Peyer's patch (tissue), 4 donors: ENCODE measurements at regions not wholly inside any gene's neighbourhood (a gene's known extent, or its start where the extent isn't known, plus 50 kb on each side); places are given as distances from the start of the nearest gene placed in this dataset.

Experiments used
- CTCF ChIP-seq, 6 experiments: fragments of 450-650 bp in 4 of 6; fragments of 200-600 bp in 2 of 6; sonication (generic) in 1 of 6; IDR thresholded peaks; one replicate each; pipeline ENCODE4 v1.5.1; 2017 to 2019; ENCODE audit warnings: antibody characterized with exemption in 6 of 6, mild to moderate bottlenecking in 3 of 6, moderate library complexity in 1 of 6
- POLR2A ChIP-seq, 2 donors: fragments of 450-650 bp; IDR thresholded peaks; one replicate each; pipeline ENCODE4 v1.5.1; 2017; ENCODE audit warnings: antibody characterized with exemption in 2 of 2, mild to moderate bottlenecking in 2 of 2, moderate library complexity in 2 of 2

DNA sequence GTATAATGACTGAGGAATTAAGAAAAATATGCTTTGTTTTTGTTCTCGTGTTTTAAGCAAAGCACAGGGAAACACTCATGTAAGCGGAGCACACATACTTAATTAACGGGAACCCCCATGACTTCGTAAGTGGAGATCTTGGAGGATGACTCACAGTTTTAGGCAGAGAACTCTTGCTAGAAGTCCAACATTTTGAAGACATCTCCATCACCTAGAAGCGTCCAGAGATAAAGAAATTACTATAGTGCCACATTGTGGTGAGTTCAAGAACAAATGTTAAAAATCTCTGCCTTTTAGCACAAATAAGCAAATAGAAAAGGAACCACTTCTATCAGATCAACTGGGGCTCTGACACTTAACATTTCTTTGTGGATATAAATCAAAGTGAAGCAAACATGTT, 194.1 kb upstream of the ARHGEF26 start:
- TF ChIP-seq POLR2A (IDR thresholded peaks at IDR 0.05) = no peak
- TF ChIP-seq CTCF (IDR thresholded peaks at IDR 0.05) = no peak
